Left ventricle myocardium inferior (tissue), 1 donor: ENCODE measurements at regions not wholly inside any gene's neighbourhood (a gene's known extent, or its start where the extent isn't known, plus 50 kb on each side); places are given as distances from the start of the nearest gene placed in this dataset.

Experiments used
- DNase-seq: peaks from one replicate; pipeline ENCODE4 v3.0.0-alpha.2; 2020
- H3K27ac ChIP-seq: fragments of 200-600 bp; replicated peaks from 2 replicates; pipeline ENCODE4 v1.8.0; 2021
- H3K27me3 ChIP-seq: fragments of 200-600 bp; 2 replicates; pipeline ENCODE4 v1.8.0; 2021; ENCODE audit warnings: low read depth
- H3K36me3 ChIP-seq: fragments of 200-600 bp; 2 replicates; pipeline ENCODE4 v1.8.0; 2021
- H3K4me1 ChIP-seq: fragments of 200-600 bp; 2 replicates; pipeline ENCODE4 v1.8.0; 2021
- H3K4me3 ChIP-seq: fragments of 200-600 bp; 2 replicates; pipeline ENCODE4 v1.8.0; 2021; ENCODE audit warnings: mild to moderate bottlenecking, moderate library complexity
- H3K9me3 ChIP-seq: fragments of 200-600 bp; replicated peaks from 2 replicates; pipeline ENCODE4 v1.8.0; 2021
- intact Hi-C: fragments of 100-400 bp; cut with micrococcal nuclease; formaldehyde crosslinking; loops from one replicate; pipeline ENCODE4 v1.11.0; 2022
- TF ChIP-seq, protein P1 (sequence below): fragments of 200-600 bp; IDR thresholded peaks from 2 replicates; pipeline ENCODE4 v1.8.0; 2021; ENCODE audit warnings: antibody characterized with exemption, mild to moderate bottlenecking, borderline replicate concordance
- donor health status: DM: no; HTN: yes; CAD: no; lungs with severe emphysema.

DNA sequence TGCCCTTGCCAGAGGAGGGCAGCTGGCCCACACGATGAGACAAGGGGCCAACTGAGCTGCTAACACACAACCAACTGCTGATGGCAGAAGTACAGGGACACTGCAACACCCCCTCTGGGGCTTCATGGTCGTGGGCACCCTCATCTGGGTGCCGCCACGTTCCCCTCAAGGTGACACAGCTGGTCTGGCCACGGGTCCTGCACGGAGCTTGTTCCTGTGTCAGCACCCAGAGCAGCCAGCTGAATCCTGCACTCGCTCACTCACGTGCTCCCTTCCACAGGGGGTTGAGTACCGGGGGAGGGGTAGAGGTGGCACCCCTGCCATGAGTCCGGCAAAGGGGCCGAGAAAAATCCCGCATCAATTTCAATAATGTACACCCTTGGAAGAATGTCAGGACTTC, 1319.1 kb downstream of the REEP3 start:
- intact Hi-C loops: no loop called here
- Histone ChIP-seq H3K9me3 (no peaks in the 10 kb centered on the region), H3K36me3 (no peaks in the 10 kb centered on the region), H3K4me1 (no peaks in the 10 kb centered on the region), H3K27ac (no peak overlapping the region), H3K27me3 (no peaks in the 10 kb centered on the region), H3K4me3 (no peak overlapping the region)
- DNase-seq: no peak
- TF ChIP-seq, protein P1, sequence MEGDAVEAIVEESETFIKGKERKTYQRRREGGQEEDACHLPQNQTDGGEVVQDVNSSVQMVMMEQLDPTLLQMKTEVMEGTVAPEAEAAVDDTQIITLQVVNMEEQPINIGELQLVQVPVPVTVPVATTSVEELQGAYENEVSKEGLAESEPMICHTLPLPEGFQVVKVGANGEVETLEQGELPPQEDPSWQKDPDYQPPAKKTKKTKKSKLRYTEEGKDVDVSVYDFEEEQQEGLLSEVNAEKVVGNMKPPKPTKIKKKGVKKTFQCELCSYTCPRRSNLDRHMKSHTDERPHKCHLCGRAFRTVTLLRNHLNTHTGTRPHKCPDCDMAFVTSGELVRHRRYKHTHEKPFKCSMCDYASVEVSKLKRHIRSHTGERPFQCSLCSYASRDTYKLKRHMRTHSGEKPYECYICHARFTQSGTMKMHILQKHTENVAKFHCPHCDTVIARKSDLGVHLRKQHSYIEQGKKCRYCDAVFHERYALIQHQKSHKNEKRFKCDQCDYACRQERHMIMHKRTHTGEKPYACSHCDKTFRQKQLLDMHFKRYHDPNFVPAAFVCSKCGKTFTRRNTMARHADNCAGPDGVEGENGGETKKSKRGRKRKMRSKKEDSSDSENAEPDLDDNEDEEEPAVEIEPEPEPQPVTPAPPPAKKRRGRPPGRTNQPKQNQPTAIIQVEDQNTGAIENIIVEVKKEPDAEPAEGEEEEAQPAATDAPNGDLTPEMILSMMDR: no peak

DNA sequence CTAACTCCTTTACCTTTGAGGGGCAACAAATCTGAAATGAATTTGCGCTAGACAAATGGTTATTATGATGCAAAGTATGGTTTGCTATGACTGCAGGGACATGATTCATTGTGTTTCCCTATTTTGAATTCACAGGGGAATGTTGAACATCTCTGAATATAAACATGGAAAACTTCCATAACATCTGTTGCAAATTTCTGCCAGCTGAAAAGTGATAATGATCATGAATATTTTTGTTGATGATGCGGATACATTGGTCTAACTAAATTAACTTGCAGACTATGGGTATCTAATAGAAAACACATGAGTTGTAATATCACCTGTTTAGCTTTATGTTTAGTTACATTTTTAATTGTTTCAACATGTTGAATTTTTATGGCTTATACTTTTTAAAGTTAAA, 1325.5 kb downstream of the REEP3 start:
- intact Hi-C loops: no loop called here
- H3K36me3 ChIP-seq: no peaks in the 10 kb centered on the region
- H3K4me1 ChIP-seq: no peaks in the 10 kb centered on the region
- TF ChIP-seq, protein P1: no peak
- no peaks in the 10 kb centered on the region for H3K9me3 ChIP-seq
- H3K27me3 ChIP-seq: no peaks in the 10 kb centered on the region
- no peak overlapping the region for H3K4me3 ChIP-seq
- no peak for DNase-seq
- H3K27ac ChIP-seq: no peak overlapping the region

DNA sequence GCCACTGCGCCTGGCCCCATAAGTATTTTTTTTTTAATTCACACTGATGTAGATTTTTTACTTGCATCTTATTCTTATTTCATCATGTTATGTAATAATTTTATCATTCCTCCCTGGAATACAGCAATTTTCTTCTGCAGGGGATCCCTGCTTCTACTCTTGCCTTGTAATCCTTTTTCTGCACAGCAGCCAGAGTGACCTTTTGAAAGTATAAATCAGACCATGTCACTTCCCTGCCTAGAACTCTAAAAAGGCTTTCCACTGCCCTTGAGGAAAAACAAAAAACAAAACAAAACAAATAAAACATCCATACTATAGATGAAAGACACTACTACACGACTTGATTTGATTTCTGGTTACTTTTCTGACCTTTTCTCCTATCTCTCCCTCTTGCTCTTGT, 1334.7 kb downstream of the REEP3 start:
- Histone ChIP-seq H3K9me3 (no peaks in the 10 kb centered on the region), H3K27me3 (no peaks in the 10 kb centered on the region), H3K4me1 (no peaks in the 10 kb centered on the region), H3K27ac (no peak overlapping the region), H3K36me3 (no peaks in the 10 kb centered on the region), H3K4me3 (no peak overlapping the region)
- TF ChIP-seq, protein P1: no peak
- intact Hi-C loops: no loop called here
- no peak for DNase-seq

DNA sequence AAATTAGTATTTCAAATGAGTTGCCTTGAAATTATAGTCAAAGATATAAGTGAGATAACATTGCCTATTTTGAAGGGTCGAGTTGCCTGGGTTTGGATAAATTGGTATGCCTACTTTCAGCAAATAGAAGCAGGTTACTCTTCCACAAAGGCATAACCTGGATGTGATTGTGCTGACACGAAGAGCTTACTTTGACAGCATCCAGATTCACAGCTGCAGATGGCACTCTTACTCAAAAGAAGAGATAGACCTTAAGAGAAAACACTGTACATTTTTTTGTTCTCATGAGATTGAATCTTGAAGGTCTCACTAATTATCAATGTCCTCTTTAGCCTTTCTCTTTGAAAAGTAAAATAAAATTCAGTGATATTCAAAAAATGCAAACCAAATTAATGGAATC, 1338.7 kb downstream of the REEP3 start:
- Histone ChIP-seq H3K4me3 (no peak overlapping the region), H3K9me3 (no peaks in the 10 kb centered on the region), H3K27me3 (no peaks in the 10 kb centered on the region), H3K27ac (no peak overlapping the region), H3K4me1 (no peaks in the 10 kb centered on the region), H3K36me3 (no peaks in the 10 kb centered on the region)
- DNase-seq: no peak
- intact Hi-C loops: no loop called here
- TF ChIP-seq, protein P1: no peak

DNA sequence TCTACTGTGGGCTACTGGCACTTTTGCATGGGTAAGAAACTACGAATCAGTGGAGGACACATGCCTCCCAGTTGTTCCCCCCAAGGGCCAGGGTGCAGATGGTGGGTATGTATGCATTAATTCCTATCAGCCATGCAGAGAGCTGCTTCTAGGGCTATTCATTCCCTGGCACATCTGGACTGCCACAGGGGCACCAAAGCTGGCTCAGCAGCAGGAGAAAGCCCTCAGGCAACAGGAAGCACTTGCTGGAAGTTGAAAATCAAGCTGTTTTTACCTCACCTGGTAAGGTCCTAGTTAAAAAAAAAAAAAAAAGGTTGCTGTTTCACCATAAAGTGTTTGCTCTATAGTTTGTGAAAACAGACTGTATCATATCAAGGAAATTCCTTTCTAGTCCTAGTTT, 1342.6 kb downstream of the REEP3 start:
- no peak overlapping the region for H3K4me3 ChIP-seq
- no peaks in the 10 kb centered on the region for H3K36me3 ChIP-seq
- no peaks in the 10 kb centered on the region for H3K4me1 ChIP-seq
- no peaks in the 10 kb centered on the region for H3K27me3 ChIP-seq
- intact Hi-C loops: no loop called here
- no peak for DNase-seq
- H3K9me3 ChIP-seq: no peaks in the 10 kb centered on the region
- TF ChIP-seq, protein P1: no peak
- H3K27ac ChIP-seq: no peak overlapping the region

DNA sequence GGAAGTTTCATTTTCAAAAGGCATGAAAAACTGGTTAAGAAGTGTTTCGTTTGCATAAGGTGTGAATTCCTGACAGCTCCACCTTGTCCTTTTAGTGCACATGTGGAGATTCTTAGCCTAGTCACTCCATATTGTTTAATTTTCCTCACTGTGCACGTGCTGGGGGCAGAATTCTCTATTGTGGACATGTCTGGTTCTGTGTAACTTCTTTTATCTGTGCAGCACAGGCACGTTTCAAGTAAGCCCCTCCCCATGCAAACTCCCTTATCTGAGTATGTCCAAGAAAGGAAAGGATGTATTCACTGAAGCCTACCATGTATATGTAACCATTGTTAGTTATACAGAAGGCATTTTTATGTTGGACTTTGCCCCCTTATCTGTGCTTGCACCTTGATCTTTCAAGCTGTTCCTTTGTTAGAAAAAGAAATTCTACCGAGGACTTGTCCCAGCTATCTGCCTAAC, 1346.3 kb downstream of the REEP3 start:
- TF ChIP-seq, protein P1: no peak
- no peak overlapping the region for H3K27ac ChIP-seq
- H3K36me3 ChIP-seq: no peaks in the 10 kb centered on the region
- intact Hi-C loops: no loop called here
- H3K4me3 ChIP-seq: no peak overlapping the region
- H3K9me3 ChIP-seq: no peaks in the 10 kb centered on the region
- H3K4me1 ChIP-seq: no peaks in the 10 kb centered on the region
- H3K27me3 ChIP-seq: no peaks in the 10 kb centered on the region
- DNase-seq: no peak
